Activated CD8-positive, alpha-beta memory T cell treated with anti-CD3 and anti-CD28 coated beads, Interleukin-2, amount 50 U/mL, for 1 hour (primary cell): ENCODE measurements at regions not wholly inside any gene's neighbourhood (a gene's known extent, or its start where the extent isn't known, plus 50 kb on each side); places are given as distances from the start of the nearest gene placed in this dataset.

Experiments used
- DNase-seq: peaks from one replicate; pipeline ENCODE4 v3.0.0-alpha.2; 2020; ENCODE audit errors: extremely low read depth

DNA sequence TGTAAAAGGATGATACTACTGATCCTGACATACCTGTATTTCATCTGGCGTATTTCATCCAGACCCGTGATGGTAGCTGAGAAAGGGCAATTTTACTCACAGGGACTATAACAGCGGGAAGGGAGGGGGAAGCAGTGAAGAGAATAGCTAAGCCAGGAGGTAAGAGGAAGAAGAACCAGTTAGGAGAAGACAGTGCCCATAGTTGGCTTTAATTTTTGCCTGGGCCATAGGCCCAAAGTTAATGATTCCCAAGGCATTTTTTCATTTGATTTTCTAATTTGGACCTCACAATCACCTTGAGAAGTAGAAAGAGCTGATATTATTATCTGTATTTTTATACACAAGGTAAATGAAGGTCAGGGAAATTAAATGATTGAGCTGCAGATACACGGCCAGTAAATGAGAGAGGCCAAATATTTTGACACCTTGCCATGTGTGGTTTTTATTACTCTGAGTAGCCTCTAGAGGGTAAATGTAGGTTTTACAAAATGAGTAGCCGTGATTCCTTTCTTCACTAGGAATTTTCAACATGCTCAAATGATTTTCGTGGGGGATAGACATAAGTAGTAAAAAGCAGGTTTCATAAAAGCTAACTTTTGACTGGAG is 382.2 kb downstream of the FUT8 start:
- no peak for DNase-seq

- no peak for DNase-seq
Observed at GRCh38 chr14:65798216-65798615, 385.7 kb downstream of the FUT8 start.

DNA sequence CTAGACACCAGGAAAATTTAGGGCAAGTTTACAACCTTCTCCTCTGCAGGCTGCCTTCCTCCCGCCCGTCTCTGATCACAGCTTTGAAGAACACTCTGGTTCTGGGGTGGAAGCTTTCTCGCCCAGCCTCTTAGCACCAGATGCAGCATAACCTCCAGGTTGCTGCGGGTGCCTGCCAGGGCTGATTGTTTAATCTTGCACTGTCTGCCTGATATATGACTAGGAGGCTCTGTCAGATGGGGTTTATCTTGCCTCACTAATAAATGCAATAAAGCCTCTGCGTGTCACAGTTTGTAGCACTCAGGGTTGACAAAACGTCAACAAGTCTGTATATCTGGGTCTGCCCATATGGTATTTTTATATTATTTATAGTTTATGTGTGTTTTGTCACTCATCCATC is 388.2 kb downstream of the FUT8 start:
- DNase-seq: no peak

- no peak for DNase-seq
Observed at GRCh38 chr14:65802196-65802595, 389.7 kb downstream of the FUT8 start.

- DNase-seq: no peak
Observed at GRCh38 chr14:65803885-65804284, 391.4 kb downstream of the FUT8 start.

DNA sequence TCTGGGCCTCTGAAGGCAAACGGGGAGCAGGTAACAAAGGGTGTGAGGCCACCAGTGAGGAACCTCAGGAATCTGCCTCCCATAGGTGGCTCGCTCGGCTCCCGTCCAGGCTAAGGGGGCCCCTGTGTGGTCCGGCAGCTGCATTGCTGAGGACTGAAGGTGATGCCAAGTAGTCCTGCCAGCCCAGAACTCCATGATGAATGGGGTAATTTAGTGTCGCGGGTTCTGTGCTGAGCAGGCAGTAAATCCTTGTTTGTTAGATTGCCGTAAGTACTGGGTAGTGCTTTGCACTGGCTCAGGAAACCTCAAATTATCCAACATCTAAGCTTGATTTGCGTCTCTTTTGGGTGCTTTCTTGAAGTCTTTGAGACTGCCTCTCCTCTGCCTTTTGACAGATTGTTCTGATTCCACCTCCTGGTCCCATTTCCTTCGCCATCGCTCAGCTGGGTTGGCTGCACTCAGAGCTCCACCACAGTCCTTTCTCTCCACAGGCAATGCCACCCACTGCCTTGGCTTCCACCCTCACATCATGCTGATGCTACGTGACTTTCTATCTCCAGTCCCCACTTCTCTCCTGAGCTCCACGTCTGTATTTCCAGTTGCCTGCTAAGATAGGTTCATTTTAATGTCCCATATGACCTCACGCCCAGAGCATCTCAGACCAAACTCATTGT is 392.0 kb downstream of the FUT8 start:
- DNase-seq: no peak

DNA sequence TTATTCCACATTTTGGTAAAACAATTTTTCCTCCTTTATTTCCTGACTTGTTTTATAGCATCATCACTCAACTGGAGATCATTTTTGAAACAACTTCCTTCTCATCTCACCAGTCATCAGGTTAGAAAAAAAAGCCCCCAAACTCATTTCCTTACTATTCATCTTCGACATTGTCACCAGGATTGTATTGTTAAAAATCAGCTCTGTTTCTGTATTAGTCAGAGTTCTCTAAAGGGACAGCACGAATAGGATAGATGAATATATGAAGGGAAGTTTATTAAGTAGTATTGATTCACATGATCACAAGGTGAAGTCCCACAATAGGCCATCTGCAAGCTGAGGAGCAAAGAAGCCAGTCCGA is 392.6 kb downstream of the FUT8 start:
- DNase-seq: no peak

DNA sequence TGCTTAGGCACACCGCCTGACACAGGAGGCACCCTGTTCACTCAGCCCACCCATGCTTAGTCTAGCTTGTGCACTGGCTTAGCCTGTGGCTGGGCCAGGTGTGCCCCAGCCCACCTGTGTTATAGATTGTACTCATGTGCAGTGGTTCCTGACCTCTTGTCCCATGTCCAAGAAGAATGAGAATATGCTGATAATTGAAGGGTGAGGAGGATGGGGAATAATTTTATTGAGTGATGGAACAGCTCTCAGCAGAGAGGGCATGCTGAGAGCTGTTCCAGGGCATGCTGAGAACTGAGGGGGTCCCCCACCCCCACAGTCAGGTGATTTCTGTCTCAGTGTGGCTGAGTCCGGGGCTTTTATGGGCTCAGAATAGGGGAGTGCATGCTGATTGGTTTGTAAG is 395.9 kb downstream of the FUT8 start:
- DNase-seq: no peak

GRCh38 chr14:65810322-65810721 is 397.8 kb downstream of the FUT8 start:
- no peak for DNase-seq

DNA sequence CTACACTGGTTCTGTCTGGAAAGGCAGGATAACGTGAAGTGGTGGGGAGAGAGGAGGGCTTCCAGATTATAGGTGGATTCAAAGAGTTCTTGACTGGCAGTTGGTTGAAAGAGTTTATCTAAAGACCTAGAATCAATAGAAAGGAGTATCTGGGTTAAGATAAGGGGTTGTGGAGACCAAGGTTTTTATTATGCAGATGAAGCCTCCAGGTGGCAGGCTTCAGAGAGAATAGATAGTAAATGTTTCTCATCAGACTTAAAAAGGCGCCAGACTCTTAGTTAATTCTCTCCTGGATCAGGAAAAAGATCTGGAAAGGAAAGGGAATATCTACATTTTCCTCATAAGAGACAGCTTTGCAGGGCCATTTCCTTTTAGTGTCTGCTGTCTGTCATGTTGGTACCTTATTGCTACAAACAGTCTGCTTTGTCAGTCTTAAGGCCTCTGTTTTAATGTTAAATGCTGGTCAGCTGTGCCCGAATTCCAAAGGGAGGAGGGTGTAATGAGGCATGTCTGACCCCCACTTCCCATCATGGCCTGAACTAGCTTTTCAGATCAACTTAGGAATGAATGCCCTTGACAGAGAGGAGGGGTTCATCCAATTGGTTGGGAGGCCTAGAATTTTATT is 401.3 kb downstream of the FUT8 start:
- DNase-seq: no peak

GRCh38 chr14:65815127-65815526 is 402.6 kb downstream of the FUT8 start:
- DNase-seq: no peak

- no peak for DNase-seq
Observed at GRCh38 chr14:65817011-65817410, 404.5 kb downstream of the FUT8 start.

DNA sequence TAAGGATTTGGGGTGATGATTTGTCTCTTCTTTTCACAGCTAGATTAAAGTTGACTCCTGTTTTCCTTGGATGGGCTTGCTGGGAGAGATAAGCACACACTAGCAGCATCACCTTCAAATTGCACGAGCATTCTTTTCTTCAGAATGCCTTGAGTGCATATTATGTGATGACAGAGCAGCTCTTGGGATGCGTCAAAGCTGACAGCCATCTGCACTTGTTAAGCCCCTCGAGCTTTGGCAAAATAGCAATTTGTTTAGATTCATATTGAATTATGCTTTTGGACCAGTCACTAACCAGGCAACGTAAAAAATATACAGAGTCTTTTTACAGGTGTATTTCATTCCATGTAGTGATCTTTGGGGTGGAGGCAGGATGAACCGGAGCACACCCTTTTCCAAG is 407.0 kb downstream of the FUT8 start:
- no peak for DNase-seq

GRCh38 chr14:65821224-65821753 is 408.8 kb downstream of the FUT8 start:
- no peak for DNase-seq

DNA sequence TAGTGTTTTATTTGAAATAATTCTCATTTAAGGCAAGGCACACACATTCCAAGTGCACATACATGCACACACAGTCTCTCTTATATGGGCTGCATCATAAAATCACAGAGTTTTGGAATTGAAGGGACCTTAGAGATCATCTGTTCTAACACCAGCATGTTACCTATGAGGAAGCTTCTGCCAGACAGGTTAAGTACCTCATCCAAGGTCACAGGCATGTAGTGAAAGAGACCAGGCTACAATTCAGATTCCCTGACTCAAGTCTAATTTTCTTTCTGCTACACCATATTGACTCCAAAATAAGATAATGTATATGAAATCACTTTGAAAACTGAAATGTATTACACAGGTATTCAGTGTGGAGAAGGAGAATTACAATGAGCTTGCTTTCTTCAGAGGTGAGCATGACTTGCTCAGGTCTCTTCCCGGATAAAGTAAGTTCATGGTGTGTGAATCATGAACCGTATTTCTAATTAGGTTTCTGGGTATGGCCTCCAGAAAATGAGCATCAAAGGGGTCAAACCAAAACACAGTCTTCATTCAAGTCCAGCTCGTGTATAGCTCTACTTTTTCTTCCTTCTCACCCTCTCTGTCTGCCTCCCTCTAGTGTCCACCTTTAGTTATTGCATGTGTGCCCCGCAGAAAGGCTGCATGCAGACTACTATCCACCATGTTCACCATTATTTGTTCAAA is 411.9 kb downstream of the FUT8 start:
- DNase-seq: no peak

- DNase-seq: no peak
Observed at GRCh38 chr14:65824978-65825299, 412.4 kb downstream of the FUT8 start.

DNA sequence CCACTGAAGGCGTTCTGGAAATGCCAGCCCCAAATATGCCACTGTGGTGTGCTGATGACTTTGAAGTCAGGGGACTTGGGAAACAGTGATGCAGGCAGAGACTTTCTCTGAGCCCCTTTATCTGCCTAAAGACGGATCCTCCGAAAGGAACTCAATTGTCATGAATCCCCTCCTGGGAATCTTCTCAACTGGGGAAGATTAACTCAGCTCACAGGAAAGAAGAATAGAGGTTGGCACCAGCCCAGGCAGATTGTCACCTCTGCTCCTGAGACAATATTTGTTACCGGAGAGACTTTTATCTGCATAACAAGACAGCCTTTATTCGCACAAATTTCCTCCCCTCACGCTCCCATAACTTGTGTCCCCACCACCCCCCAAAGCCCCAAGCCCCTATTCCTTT is 414.4 kb downstream of the FUT8 start:
- no peak for DNase-seq

- DNase-seq: no peak
Observed at GRCh38 chr14:65827520-65827919, 415.0 kb downstream of the FUT8 start.

DNA sequence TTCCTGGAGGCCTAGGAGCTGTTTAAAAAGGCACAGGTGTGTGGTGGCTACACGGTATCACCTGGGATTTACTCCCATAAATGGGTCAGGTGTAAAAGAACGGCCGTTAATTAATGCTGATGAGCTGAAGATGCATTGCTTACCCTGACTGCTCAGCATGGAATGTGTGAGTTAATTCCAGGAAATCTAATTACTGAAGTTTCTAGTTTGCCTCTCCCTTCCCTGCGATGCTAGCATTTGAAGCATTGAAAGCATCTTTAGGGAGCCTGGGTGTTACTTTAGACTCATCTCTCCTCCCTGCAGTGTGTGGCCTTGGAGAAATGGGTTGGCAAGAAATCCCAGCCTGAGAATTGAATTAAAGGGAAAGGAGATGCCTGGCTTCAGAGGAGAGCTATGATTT is 415.9 kb downstream of the FUT8 start:
- DNase-seq: no peak

DNA sequence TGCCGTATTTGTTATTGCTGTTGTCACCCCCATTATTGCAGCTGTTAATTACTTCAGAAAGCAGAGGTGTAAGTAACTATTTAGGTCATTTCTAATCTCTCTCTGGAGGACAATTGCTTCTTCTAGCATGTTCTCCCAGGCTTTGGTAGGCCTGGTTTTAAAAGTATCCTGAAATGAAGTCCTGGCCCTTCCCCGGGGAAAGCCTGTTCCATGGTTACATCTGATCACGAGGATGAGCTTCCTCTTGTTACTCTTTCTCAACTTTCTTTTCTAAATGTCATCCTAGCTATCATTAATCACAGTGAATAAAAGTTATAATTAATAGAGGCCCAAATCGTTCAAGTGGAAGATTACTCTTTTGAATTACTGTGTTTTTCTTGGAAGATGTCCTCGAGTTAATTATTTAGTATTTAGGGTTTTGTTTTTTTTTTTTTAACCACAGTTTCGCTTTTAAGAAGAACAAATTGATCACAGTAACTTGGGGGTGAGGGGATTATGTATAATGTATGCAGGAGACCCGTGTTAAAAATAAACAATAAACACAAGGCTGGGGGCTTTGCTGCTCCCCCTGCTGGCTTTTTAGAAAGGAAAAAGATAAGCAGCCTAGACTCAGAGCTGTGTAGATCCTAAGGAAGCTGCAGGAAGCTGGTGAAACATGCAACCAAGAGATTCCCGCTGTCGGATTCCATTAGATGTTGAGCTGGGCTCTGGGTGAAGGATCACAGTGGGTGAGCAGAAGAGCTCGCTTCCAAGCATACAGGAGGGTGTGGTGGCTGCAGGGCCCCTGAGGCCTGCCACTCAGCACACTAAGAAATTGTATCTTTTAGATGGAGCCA is 420.1 kb downstream of the FUT8 start:
- DNase-seq: no peak

GRCh38 chr14:65833267-65833880 is 420.8 kb downstream of the FUT8 start:
- DNase-seq: no peak

- no peak for DNase-seq
Observed at GRCh38 chr14:65834051-65834450, 421.5 kb downstream of the FUT8 start.
